Epidermal melanocyte (primary cell): ENCODE measurements at regions not wholly inside any gene's neighbourhood (a gene's known extent, or its start where the extent isn't known, plus 50 kb on each side); places are given as distances from the start of the nearest gene placed in this dataset.

Experiments
- DNase-seq: peaks from one replicate; pipeline ENCODE4 v3.0.0; 2011; ENCODE audit warnings: low spot score; ENCODE audit not compliant: insufficient read length

DNA sequence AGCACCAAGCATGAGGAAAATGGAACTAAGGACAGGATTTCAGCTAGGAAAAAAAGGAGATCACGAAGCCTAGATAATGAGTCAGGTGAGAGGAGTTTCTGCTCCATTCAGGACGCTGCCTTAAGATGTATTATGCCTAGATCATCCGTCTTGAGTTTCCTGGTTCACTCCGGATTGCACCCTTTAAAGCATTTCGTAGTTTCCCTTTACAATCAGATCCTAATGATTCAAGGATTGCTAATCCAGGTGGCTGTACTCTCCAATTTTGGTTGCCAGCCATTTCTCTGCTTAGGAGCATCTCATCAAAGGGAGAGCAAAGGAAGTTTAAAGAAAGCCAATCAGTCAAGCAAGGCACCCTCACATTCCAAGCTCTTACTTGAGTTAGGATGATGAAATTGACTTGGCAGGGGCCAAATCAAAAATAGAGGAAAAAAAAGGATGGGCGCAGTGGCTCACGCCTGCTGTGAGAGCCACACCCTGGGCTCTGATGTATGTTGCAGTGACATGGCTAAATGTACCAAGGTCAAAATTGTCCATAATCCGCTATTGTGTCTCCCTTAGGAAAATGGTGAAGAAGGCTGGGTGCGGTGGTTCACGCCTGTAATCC, 156.9 kb upstream of the SOD1 start:
- no peak for DNase-seq

- DNase-seq = no peak
These were observed 157.6 kb upstream of the SOD1 start for GRCh38 chr21:31501926-31502325.

- no peak for DNase-seq
These were observed 156.9 kb upstream of the TIAM1 start for GRCh38 chr21:31500982-31501381.

DNA sequence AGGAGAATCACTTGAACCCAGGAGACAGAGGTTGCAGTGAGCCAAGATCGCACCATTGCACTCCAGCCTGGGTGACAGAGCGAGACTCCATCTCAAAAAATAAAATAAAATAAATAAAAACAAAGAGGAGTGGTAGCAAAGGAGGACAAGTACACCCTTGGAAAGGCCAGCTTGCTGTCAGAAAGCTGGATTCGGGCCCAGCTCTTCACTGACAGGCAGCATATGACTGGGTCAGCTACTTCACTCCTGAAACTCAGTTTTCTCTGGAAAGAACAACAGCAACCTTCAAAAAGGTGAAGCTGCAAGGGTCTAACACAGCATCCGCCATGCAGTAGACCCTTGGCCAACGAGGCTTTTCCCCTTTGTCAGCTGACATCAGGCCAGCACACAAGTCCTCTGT, 156.0 kb upstream of the TIAM1 start:
- DNase-seq = no peak

DNA sequence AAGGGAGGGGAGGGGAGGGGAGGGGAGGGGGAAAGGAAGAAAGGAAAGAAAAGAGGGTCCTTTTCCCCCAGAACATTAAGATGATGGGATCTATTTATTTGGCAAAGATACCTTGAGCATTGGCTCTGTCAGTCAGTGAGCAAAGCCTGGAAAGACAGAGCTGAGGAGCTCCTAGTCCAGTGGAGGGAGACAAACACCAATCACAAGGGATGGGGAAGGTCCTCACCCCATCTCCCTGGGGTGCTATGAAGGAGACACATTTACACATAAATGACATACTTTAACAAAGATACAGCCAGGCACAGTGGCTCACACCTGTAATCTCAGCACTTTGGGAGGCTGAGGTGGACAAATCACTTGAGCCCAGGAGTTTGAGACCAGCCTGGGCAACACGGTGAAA, 154.9 kb upstream of the TIAM1 start:
- no peak for DNase-seq

GRCh38 chr21:31497914-31498313, 153.9 kb upstream of the TIAM1 start:
- DNase-seq = no peak

DNA sequence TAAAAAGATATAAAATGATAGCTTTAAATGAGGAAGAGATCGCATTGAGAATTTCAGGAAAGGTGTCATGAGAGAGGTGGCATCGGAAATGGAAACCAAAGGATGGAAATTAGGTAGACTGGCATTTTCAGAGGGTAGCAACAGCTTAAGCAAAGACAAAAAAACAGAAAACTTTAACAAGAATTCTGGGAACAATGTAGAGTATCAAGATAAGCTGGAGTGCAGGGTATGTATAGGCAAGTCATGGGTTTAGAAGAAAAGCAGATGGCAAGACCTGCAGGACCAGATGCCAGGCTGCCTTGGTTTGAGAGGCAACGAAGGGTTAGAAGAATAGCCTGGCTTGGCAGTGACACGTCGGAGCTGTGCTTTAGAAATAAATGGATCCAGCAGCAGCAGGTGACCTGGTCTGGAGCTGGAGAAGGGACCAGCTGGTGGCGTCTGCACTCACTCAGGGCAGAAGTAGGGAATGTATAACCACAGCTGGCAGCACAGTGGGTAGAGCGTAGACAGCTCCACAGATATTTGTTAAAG, 149.4 kb upstream of the TIAM1 start:
- no peak for DNase-seq

DNA sequence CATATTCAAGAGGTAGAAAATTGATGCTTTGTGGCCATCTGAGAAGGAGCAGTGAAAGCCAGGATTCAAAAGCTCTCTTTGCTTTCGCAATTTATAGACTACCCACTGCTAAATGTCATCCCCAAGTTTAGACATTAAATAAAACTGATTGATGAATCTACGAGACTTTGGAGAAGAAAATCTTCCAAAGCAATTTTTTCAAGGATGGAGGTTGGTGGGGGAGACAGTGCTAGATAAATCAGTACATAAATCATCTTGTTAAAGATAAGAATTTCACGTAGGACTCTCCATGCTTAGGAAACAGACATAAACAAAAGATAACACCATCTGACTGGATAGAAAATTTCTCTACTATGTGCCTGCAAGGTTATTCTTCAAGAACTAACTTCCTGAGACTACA, 147.6 kb upstream of the TIAM1 start:
- no peak for DNase-seq

GRCh38 chr21:31490443-31490842, 146.4 kb upstream of the TIAM1 start:
- DNase-seq = no peak

- DNase-seq = no peak
These were observed 145.7 kb upstream of the TIAM1 start for GRCh38 chr21:31489726-31490125.

DNA sequence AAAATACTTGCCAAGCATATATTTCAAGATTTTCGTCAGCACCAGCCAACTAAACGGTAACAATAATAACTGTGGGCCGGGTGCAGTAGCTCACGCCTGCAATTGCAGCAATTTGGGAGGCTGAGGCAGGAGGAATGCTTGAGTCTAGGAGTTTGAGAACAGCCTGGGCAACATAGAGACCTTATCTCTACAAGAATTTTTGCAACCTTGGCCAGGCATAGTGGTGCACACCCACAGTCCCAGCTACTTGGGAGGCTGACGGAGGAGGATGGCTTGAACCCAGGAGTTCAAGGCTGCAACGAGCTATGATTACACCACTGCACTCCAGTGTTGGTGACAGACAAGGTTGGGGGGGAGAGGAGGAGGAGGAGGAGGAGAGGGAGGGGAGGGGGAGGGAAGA, 145.0 kb upstream of the TIAM1 start:
- no peak for DNase-seq

- DNase-seq = no peak
These were observed 140.2 kb upstream of the TIAM1 start for GRCh38 chr21:31484219-31484618.

DNA sequence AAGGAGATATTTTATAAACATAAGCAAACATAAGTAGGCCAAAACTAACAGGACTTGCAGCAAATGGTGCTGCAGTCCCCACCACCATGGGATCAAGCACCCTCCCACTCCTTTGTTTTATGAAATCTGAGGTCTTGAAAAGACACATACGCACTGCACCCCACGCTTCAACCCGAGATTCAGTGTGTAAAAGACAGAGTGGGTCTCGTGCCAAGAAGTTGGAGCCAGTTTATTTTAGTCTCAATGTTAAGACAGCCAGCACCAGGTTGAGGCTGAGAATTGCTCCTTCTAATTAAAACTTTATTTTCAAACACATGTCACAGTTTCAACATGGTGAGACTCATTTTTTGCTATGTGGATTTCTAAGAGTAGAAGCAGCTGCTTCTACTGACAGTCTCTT, 139.1 kb upstream of the TIAM1 start:
- DNase-seq = no peak

DNA sequence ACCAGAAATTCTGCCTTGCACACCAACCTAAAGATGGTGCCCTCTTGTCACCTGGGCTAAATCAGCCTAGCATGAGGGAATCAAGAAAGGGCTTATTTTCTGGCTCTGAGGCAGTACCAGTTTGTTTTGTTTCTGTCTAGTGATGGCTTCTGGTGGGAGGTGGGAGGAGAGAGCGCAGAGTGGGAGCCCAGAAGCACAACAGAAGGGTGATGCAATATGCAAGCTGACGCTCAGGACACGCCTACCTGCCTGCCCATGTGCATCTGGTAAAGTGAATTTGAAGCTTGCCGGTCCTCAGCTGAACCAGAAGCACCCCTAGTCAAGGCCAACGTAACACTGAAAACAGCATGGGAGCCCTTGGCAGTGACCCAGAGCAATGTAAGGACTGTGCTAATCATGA, 138.4 kb upstream of the TIAM1 start:
- DNase-seq = no peak

GRCh38 chr21:31480228-31480627, 136.2 kb upstream of the TIAM1 start:
- no peak for DNase-seq

DNA sequence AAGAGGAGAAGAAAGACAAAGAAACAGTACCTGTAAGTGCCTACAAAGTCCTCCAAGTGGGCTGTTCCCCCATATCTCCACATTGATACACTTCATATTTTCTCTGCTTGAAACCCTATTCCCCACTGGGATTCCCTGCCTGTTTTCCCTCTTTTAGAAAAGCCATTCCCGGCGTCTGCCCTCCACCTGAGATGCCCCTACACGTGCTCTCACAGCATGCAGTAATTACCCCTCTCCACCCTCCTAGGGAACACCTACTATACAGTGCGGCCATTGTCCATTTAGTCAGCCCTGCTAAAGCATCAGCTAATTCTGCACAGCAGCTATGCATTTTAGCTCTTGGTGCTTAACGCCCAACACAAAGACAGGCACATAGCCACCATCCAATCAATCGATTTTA, 135.7 kb upstream of the TIAM1 start:
- no peak for DNase-seq

- no peak for DNase-seq
These were observed 135.2 kb upstream of the TIAM1 start for GRCh38 chr21:31479222-31479621.

DNA sequence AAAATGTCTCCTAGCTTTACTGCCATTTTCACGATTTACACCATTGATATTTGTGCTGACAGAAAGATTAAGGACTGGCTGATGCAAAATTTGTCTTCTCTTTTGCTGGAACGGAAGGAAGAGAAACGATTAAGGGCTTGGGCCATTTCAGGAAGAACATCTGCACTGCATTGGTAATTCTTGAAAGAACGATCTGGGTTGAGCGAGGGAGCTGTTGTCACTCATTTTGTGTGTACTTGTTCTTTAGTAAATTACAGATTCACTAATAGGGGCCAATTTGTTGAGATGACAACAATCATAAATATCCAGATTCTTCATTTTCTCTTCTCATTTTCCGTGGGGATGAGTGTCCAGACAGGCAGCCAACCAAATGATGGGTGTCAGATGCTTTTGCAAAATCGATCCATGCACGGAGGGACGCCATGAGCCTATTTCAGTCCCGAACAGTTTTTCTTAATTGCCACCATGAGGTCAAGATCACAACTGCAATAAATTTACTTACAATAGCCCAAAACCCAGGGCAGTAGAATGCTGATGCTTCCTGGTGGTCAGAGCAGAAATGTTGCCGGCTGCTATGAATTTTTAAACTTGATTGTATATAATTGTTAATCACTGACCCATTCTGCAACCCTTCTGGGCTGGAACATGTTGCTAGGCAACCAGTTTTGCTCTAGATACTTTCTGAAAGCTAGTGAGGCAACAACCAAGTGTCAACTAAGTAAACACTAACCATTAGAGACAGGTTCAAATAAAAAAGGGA, 132.4 kb upstream of the TIAM1 start:
- DNase-seq = no peak

DNA sequence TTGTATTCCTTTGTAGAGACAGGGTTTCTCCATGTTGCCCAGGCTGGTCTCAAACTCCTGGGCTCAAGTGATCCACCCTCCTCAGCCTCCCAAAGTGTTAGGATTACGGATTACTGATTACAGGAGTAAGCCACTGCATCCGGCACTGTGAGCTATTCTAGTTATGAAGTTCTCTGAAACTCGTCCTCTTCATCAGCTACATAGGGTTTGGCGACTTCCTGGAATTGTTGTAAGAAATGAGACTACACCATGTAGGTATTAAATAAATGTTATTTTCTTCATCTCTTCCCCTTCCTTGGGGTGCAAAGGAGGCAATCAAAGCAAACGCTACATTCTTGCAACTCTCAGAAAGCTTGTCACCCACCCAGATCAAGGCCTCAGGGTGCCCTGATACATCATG, 131.2 kb upstream of the TIAM1 start:
- DNase-seq = no peak

GRCh38 chr21:31473685-31474345, 129.8 kb upstream of the TIAM1 start:
- DNase-seq = no peak

DNA sequence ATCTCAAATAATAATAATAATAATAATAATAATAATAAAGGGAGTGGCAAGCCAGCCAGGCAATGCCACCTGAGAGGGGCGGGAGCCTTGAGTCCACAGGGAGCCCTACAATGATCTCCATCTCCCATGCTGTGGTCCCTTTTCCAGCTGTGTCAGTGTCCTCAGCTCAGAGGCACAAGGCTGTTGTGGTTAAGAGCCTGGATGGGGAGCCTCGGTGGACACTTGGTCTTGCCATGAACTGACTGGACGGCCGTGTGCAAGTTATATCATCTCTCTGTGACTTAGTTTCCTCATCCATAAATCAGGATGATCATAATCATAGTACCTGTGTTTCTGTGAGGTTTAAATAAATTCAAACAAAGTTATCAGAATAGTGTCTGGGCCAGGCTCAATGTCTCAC, 127.8 kb upstream of the TIAM1 start:
- DNase-seq = no peak

- DNase-seq = no peak
These were observed 127.0 kb upstream of the TIAM1 start for GRCh38 chr21:31470896-31471694.
